ENCODE measurements at regions not wholly inside any gene's neighbourhood (a gene's known extent, or its start where the extent isn't known, plus 50 kb on each side); places are given as distances from the start of the nearest gene placed in this dataset.

GRCh38 chr2:64350996-64351395 is 103.0 kb upstream of the LGALSL start:
- no peaks in the 10 kb centered on the region for H3K4me1 ChIP-seq
- no peak overlapping the region for H3K4me3 ChIP-seq
- intact Hi-C loops (cut with DNase I), result no loop called here
- H3K27me3 ChIP-seq, result no peaks in the 10 kb centered on the region
- H3K9me3 ChIP-seq, result no peaks in the 10 kb centered on the region
- TF ChIP-seq POLR2A (IDR thresholded peaks at IDR 0.05), result no peak
- no peak for TF ChIP-seq CTCF (IDR thresholded peaks at IDR 0.05)
- TF ChIP-seq EP300 (IDR thresholded peaks at IDR 0.05), result no peak
- TF ChIP-seq POLR2AphosphoS5 (IDR thresholded peaks at IDR 0.05), result no peak
- H3K27ac ChIP-seq, result no peak overlapping the region
- 87 to 88% methylated on average over 2 of the region's 2 CpGs for WGBS, 2 donors
- no peak for DNase-seq
- H3K36me3 ChIP-seq, result no peaks in the 10 kb centered on the region

GRCh38 chr2:64352292-64352691 is 101.7 kb upstream of the LGALSL start:
- H3K36me3 ChIP-seq, result no peaks in the 10 kb centered on the region
- no peaks in the 10 kb centered on the region for H3K4me1 ChIP-seq
- H3K27ac ChIP-seq, result no peak overlapping the region
- no peaks in the 10 kb centered on the region for H3K27me3 ChIP-seq
- no peak for DNase-seq
- H3K4me3 ChIP-seq, result no peak overlapping the region
- 88 to 93% methylated on average over 1 of the region's 1 CpG for WGBS, 2 donors
- no peaks in the 10 kb centered on the region for H3K9me3 ChIP-seq
- intact Hi-C loops (cut with DNase I), result no loop called here
- TF ChIP-seq POLR2AphosphoS5 (IDR thresholded peaks at IDR 0.05) (no peak), POLR2A (IDR thresholded peaks at IDR 0.05) (no peak), EP300 (IDR thresholded peaks at IDR 0.05) (no peak), CTCF (IDR thresholded peaks at IDR 0.05) (no peak)

- no peak for TF ChIP-seq POLR2A (IDR thresholded peaks at IDR 0.05)
- TF ChIP-seq POLR2AphosphoS5 (IDR thresholded peaks at IDR 0.05), result no peak
- Histone ChIP-seq H3K9me3 (no peaks in the 10 kb centered on the region), H3K27me3 (no peaks in the 10 kb centered on the region), H3K4me1 (peaks cover 0 to 7% (median 5%) of the 10 kb centered on the region in 4 donors), H3K36me3 (no peaks in the 10 kb centered on the region), H3K4me3 (no peak overlapping the region), H3K27ac (no peak overlapping the region)
- DNase-seq, result no peak
- 73 to 76% methylated on average over 11 of the region's 11 CpGs for WGBS, 2 donors
- intact Hi-C loops (cut with DNase I), result no loop called here
These were observed 98.9 kb upstream of the LGALSL start for GRCh38 chr2:64354857-64355680.

GRCh38 chr2:64356906-64357305 is 97.1 kb upstream of the LGALSL start:
- no peaks in the 10 kb centered on the region for H3K9me3 ChIP-seq
- TF ChIP-seq CTCF (IDR thresholded peaks at IDR 0.05) (no peak), POLR2A (IDR thresholded peaks at IDR 0.05) (no peak), EP300 (IDR thresholded peaks at IDR 0.05) (no peak), POLR2AphosphoS5 (IDR thresholded peaks at IDR 0.05) (no peak)
- intact Hi-C loops (cut with DNase I), result loop anchor here (1.0 kb wide), 1 partner anchor 26 kb away; no protein-coding TSS in a partner anchor
- no peak for DNase-seq
- no peaks in the 10 kb centered on the region for H3K36me3 ChIP-seq
- no peak overlapping the region for H3K4me3 ChIP-seq
- WGBS, 2 donors, result 86 to 94% methylated on average over 2 of the region's 2 CpGs
- peaks cover 0 to 12% (median 10%) of the 10 kb centered on the region in 4 donors for H3K4me1 ChIP-seq
- no peak overlapping the region for H3K27ac ChIP-seq
- H3K27me3 ChIP-seq, result no peaks in the 10 kb centered on the region

GRCh38 chr2:64359171-64359891 is 94.6 kb upstream of the LGALSL start:
- intact Hi-C loops (cut with DNase I), result no loop called here

More at GRCh38 chr2:64359171-64359891, 94.6 kb upstream of the LGALSL start:
- Histone ChIP-seq H3K4me1 (peaks cover 0 to 12% (median 10%) of the 10 kb centered on the region in 4 donors), H3K27me3 (no peaks in the 10 kb centered on the region), H3K27ac (peak overlapping the region in 2 of 4 donors; percentile 41 to 50), H3K9me3 (no peaks in the 10 kb centered on the region), H3K4me3 (no peak overlapping the region), H3K36me3 (no peaks in the 10 kb centered on the region)
- DNase-seq, result no peak
- WGBS, 2 donors, result 46 to 64% methylated on average over 4 of the region's 4 CpGs
- TF ChIP-seq CTCF (IDR thresholded peaks at IDR 0.05) (no peak), EP300 (IDR thresholded peaks at IDR 0.05) (no peak), POLR2AphosphoS5 (IDR thresholded peaks at IDR 0.05) (no peak), POLR2A (IDR thresholded peaks at IDR 0.05) (no peak)
